Activated CD4-positive, alpha-beta T cell treated with anti-CD3 and anti-CD28 coated beads for 36 hours (primary cell): ENCODE measurements at regions not wholly inside any gene's neighbourhood (a gene's known extent, or its start where the extent isn't known, plus 50 kb on each side); places are given as distances from the start of the nearest gene placed in this dataset.

Experiments
- ATAC-seq: fragments of 200-7000 bp; cut with Tn5 transposase; one replicate; pipeline ENCODE4 v1.10.0; 2021; ENCODE audit warnings: mild to moderate bottlenecking, moderate library complexity
- CTCF ChIA-PET: fragments of 350-600 bp; sonication (Branson Sonifier 250); formaldehyde crosslinking; loops from one replicate; lab custom pipeline; 2021; ENCODE audit warnings: antibody characterized with exemption; lab: Charles Lee
- POLR2A ChIA-PET: fragments of 350-600 bp; sonication (Branson Sonifier 250); formaldehyde crosslinking; loops from one replicate; lab custom pipeline; 2021; ENCODE audit warnings: antibody characterized with exemption, inconsistent platforms; lab: Charles Lee
- DNase-seq: peaks from one replicate; pipeline ENCODE4 v3.0.0-alpha.2; 2020
- H3K27ac Mint-ChIP-seq: one replicate; pipeline ENCODE4 v1.8.0; 2021; ENCODE audit warnings: mixed read lengths
- H3K27me3 Mint-ChIP-seq: one replicate; pipeline ENCODE4 v1.8.0; 2021; ENCODE audit warnings: mixed read lengths
- H3K36me3 Mint-ChIP-seq: one replicate; pipeline ENCODE4 v1.8.0; 2021; ENCODE audit warnings: low read depth, mixed read lengths
- H3K4me1 Mint-ChIP-seq: one replicate; pipeline ENCODE4 v1.8.0; 2021; ENCODE audit warnings: mixed read lengths
- H3K4me3 Mint-ChIP-seq: one replicate; pipeline ENCODE4 v1.8.0; 2021; ENCODE audit warnings: mild to moderate bottlenecking, moderate library complexity, mixed read lengths
- H3K9me3 Mint-ChIP-seq: one replicate; pipeline ENCODE4 v1.8.0; 2021; ENCODE audit warnings: low read depth, mixed read lengths
- intact Hi-C, 2 experiments: fragments of 100-400 bp; cut with DNase I in 1 of 2; cut with micrococcal nuclease in 1 of 2; formaldehyde crosslinking; loops; one replicate each; pipeline versions ENCODE4 v1.14.2 to v1.15.1; 2022 to 2024; cut with DNase I, micrococcal nuclease

DNA sequence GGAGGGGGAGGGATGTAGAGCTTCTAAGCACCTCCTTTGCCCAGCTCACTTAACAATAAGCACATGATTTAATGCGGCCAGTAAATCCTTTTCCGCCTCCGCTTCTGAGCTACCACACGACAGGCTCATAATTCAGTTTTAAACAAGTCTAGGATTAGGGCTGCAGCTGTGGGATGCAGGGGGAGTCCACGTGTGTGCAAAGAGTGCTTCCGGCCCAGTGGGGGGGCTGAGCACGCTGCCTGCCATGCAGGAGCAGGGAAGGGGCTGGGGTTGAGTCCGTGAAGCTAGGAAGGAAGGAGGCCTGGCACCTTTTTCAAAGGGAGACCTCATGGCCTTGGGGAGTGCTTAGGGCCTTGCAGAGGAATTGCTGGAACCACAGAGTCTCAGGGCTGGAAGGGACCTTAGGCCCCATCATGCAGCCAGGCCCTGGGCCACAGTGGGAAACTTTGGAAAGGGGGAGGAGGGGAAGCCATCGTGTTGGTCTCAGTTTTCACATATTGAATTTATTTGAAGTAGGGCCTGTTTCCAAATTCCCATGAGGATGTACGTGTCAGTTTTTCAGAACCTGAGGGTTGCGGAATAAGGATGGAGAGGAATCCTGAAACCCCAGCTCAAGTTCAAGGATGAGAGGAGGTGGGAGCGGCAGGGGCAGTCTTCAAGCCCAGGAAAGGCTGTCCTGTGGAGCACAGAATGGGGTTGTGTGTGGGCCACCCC is 96.1 kb downstream of the VEGFA start:
- H3K27me3 Mint-ChIP-seq: peaks cover 2% of the 10 kb centered on the region
- H3K4me3 Mint-ChIP-seq: no peak overlapping the region
- no peak overlapping the region for H3K27ac Mint-ChIP-seq
- no peak for DNase-seq
- POLR2A ChIA-PET: no interaction called here
- ATAC-seq: no peak
- intact Hi-C loops: no loop called here
- H3K9me3 Mint-ChIP-seq: no peaks in the 10 kb centered on the region
- H3K36me3 Mint-ChIP-seq: no peaks in the 10 kb centered on the region
- no peaks in the 10 kb centered on the region for H3K4me1 Mint-ChIP-seq
- CTCF ChIA-PET: interaction anchor here (0.6 to 0.8 kb wide), 5 partner anchors 8 to 459 kb away, joined by 3 to 4 read pairs (median 3); no protein-coding TSS in a partner anchor

DNA sequence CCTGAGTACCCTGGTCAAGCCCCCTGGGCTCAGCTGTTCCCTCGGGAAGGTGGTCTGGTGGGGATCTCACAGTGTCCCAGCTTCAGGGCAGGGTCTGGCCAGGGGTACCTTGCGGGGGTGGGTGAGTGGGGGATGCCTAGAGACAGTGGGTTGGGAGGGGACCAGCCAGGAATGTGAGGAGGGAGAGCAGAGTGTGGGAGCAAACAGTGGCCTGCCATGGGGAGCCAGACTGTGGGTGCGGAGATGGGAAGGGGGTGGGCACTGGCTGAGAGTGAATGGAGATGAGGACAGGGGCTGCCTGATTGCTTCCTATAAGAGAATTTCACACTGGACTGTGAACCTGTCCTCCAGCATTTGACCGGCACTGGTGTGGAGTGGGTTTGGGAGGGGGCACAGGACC is 95.1 kb downstream of the VEGFA start:
- Mint-ChIP-seq H3K27ac (no peak overlapping the region), H3K9me3 (no peaks in the 10 kb centered on the region), H3K36me3 (no peaks in the 10 kb centered on the region), H3K4me1 (no peaks in the 10 kb centered on the region), H3K27me3 (peaks cover 2% of the 10 kb centered on the region), H3K4me3 (no peak overlapping the region)
- ATAC-seq: no peak
- intact Hi-C loops: no loop called here
- CTCF ChIA-PET: interaction anchor here (0.6 to 0.7 kb wide), 3 partner anchors 16 to 460 kb away, joined by 3 read pairs; no protein-coding TSS in a partner anchor
- DNase-seq: no peak
- POLR2A ChIA-PET: no interaction called here

DNA sequence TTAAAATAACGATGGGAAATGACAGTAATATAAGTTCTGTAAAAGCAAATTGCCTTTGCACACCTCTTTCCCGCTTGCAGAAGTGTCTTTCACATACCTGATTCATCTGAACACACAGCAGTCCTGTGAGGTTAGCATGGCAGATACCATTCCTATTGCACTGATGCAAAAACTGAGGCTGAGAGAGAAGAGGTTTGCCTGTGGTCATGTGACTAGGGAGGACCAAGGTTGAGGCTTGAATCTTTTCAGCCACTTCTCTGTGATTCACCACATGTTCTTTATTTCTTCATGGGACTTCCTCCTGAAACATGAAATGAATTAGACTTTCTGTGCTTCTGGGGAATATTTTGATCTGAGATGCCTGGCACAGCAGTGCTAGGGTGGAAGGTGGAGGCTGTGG is 92.9 kb downstream of the VEGFA start:
- CTCF ChIA-PET: no interaction called here
- H3K4me1 Mint-ChIP-seq: no peaks in the 10 kb centered on the region
- no peaks in the 10 kb centered on the region for H3K9me3 Mint-ChIP-seq
- intact Hi-C loops: no loop called here
- no peaks in the 10 kb centered on the region for H3K36me3 Mint-ChIP-seq
- ATAC-seq: no peak
- no peak overlapping the region for H3K27ac Mint-ChIP-seq
- POLR2A ChIA-PET: no interaction called here
- H3K27me3 Mint-ChIP-seq: peaks cover 2% of the 10 kb centered on the region
- DNase-seq: no peak
- no peak overlapping the region for H3K4me3 Mint-ChIP-seq

GRCh38 chr6:43861212-43861894 is 91.3 kb downstream of the VEGFA start:
- Mint-ChIP-seq H3K9me3 (no peaks in the 10 kb centered on the region), H3K4me3 (no peak overlapping the region), H3K36me3 (no peaks in the 10 kb centered on the region), H3K27ac (no peak overlapping the region), H3K27me3 (peaks cover 2% of the 10 kb centered on the region), H3K4me1 (no peaks in the 10 kb centered on the region)
- DNase-seq (no peak), ATAC-seq (no peak)
- ChIA-PET POLR2A (no interaction called here), CTCF (interaction anchor here (0.6 kb wide), 1 partner anchor 219 kb away, joined by 3 read pairs; no protein-coding TSS in a partner anchor)
- intact Hi-C loops: no loop called here

DNA sequence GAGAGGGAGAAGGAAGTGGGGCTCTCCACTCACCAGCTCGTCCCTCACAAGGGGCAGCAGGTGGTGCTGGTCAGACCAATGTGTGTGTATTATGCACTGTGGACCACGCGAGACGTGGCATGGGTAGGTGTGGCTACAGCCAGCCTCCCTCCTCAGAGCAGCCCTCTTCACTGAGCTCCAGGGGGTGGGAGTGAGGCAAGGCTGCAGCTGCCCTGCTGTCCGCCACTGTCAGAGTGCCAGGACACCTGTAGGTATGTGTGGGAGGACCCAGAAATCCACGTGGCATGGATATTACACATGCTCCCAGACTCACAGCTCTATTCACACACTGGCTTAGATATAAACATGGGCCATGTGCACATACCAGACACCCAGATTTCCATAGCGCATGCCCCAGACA is 90.3 kb downstream of the VEGFA start:
- H3K9me3 Mint-ChIP-seq: no peaks in the 10 kb centered on the region
- peaks cover 2% of the 10 kb centered on the region for H3K27me3 Mint-ChIP-seq
- ChIA-PET POLR2A (no interaction called here), CTCF (no interaction called here)
- no peaks in the 10 kb centered on the region for H3K36me3 Mint-ChIP-seq
- DNase-seq: no peak
- intact Hi-C loops: no loop called here
- no peak overlapping the region for H3K4me3 Mint-ChIP-seq
- ATAC-seq: no peak
- no peak overlapping the region for H3K27ac Mint-ChIP-seq
- no peaks in the 10 kb centered on the region for H3K4me1 Mint-ChIP-seq

DNA sequence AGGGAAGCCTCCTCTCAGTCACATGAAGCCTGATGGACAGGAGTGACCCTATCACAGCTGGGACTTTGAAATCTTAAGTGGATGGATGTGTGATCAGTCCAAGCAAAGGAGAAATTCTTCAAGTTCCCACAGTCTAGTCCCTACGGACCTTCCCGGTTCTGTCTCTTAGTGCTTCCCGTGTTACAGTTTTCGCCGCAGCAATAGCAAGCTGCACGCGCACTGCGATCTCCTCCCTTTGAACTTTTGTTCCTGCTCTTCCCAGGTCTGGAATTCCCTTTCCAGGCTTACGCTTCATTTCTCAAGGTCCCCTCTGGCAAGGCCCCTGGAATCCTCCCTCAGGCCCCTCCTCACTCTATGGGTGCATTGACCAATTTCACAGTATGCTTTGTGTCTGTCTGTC is 89.2 kb downstream of the VEGFA start:
- no peaks in the 10 kb centered on the region for H3K4me1 Mint-ChIP-seq
- ChIA-PET CTCF (interaction anchor here (0.8 kb wide), 1 partner anchor 198 kb away, joined by 3 read pairs; no protein-coding TSS in a partner anchor), POLR2A (no interaction called here)
- no peaks in the 10 kb centered on the region for H3K27me3 Mint-ChIP-seq
- ATAC-seq (no peak), DNase-seq (no peak)
- H3K27ac Mint-ChIP-seq: no peak overlapping the region
- no peak overlapping the region for H3K4me3 Mint-ChIP-seq
- H3K36me3 Mint-ChIP-seq: no peaks in the 10 kb centered on the region
- intact Hi-C loops: no loop called here
- H3K9me3 Mint-ChIP-seq: no peaks in the 10 kb centered on the region

GRCh38 chr6:43858161-43859153 is 88.4 kb downstream of the VEGFA start:
- ChIA-PET CTCF (interaction anchor here (0.8 kb wide), 1 partner anchor 199 kb away, joined by 3 read pairs; no protein-coding TSS in a partner anchor), POLR2A (no interaction called here)
- ATAC-seq: no peak
- Mint-ChIP-seq H3K27me3 (no peaks in the 10 kb centered on the region), H3K4me1 (no peaks in the 10 kb centered on the region), H3K9me3 (no peaks in the 10 kb centered on the region), H3K27ac (no peak overlapping the region), H3K36me3 (no peaks in the 10 kb centered on the region), H3K4me3 (no peak overlapping the region)
- DNase-seq: no peak
- intact Hi-C loops: no loop called here

DNA sequence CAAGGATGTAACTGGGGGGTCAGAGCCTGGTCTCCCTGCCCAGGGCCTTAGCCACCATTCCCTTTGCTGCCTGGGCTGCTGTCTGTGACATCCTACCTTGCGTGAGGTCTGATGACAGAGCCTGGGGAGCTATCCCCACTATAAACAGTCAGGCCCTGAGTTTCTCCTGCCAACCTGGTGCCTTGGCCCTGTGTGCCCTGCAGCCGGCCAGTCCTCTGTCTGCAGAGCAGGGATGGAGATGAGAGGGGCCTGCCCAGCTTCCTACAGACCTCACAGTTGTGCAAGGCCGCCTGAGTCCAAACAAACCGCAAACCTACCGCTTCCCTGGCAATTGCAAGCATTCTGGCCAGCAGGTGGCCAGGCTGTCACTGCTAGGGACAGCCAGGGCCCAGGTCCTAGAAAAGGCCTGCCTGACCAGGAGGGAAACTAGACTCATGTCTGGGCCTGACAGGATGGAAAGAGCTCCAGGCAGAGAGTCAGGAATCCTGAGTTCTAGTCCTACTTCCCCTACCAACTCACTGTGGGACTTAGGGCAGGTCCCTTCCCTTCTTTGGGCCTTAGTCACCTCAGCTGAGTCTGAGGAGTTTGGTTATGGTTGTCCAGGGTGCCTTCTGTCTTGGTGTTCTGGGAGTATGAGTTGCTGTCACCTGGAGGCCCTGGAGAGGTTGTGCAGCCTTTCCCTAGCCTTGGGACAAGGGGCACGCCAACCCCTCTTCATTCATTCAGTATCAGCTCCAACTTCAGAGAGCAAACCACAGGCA is 86.2 kb downstream of the VEGFA start:
- H3K9me3 Mint-ChIP-seq: no peaks in the 10 kb centered on the region
- H3K27me3 Mint-ChIP-seq: no peaks in the 10 kb centered on the region
- no peaks in the 10 kb centered on the region for H3K36me3 Mint-ChIP-seq
- ATAC-seq (no peak), DNase-seq (no peak)
- intact Hi-C loops: no loop called here
- no peak overlapping the region for H3K4me3 Mint-ChIP-seq
- no peak overlapping the region for H3K27ac Mint-ChIP-seq
- H3K4me1 Mint-ChIP-seq: no peaks in the 10 kb centered on the region
- POLR2A ChIA-PET: interaction anchor here (0.5 to 0.7 kb wide), 2 partner anchors 31 to 188 kb away, joined by 3 to 5 read pairs; no protein-coding TSS in a partner anchor
- CTCF ChIA-PET: interaction anchor here (0.6 to 1.0 kb wide), 3 partner anchors 11 to 82 kb away, joined by 3 read pairs; no protein-coding TSS in a partner anchor

DNA sequence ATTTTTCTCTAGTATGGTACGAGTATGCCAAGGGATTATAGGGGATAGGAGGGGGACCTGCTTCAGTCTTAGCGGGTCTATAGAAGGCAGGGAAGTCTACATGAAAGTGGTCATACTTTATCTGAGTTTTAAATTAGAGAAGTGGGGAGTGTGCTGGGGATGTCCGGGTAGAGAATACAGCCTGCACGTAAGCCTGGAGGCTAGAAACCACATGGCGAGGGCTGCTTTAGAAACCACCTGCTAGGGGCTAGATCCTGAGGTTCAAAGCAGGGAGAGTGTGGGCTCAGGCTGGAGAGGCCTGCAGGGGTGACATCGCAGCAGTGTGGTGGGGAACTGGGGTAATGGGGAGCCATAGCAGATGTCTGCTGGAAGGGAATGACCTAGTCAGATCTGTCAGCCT is 85.2 kb downstream of the VEGFA start:
- CTCF ChIA-PET: interaction anchor here (0.6 to 1.0 kb wide), 2 partner anchors 10 to 14 kb away, joined by 3 read pairs; no protein-coding TSS in a partner anchor
- Mint-ChIP-seq H3K4me1 (no peaks in the 10 kb centered on the region), H3K36me3 (no peaks in the 10 kb centered on the region), H3K27ac (no peak overlapping the region), H3K4me3 (no peak overlapping the region), H3K9me3 (no peaks in the 10 kb centered on the region), H3K27me3 (no peaks in the 10 kb centered on the region)
- intact Hi-C loops: no loop called here
- DNase-seq: no peak
- POLR2A ChIA-PET: no interaction called here
- ATAC-seq: no peak

DNA sequence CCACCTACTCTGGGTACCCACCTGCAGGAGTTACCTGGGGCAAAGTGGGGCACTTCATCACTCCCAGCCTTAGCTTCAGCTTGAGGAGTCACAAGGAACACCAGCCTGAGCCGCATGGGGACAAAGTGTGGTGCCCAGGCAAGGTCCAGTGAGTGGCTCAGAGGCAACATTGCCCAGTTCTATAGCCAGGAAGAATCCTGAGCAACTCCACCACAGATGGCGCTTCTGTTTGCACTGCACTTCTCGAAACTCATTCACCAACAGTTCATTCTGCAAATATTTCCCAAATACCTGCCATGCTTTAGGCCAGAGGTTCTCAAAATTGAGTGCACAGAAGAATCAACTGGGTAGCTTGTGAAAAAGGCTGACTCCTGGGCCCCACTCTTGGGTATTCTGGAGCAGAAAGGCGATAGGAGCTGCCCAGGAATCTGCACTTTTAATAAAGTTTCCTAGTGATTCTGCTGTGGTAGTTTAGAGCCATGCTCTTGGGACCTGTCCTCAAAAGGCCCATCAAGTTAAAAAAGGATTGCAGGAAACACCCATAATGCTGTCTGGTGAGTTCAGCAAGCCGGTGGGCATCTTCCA is 83.1 kb downstream of the VEGFA start:
- intact Hi-C loops: loop anchor here in 1 of 2 experiments (2.0 kb wide), 1 partner anchor 44 kb away; no protein-coding TSS in a partner anchor
- no peak overlapping the region for H3K4me3 Mint-ChIP-seq
- ChIA-PET CTCF (no interaction called here), POLR2A (no interaction called here)
- no peaks in the 10 kb centered on the region for H3K4me1 Mint-ChIP-seq
- DNase-seq (no peak), ATAC-seq (no peak)
- no peaks in the 10 kb centered on the region for H3K9me3 Mint-ChIP-seq
- no peak overlapping the region for H3K27ac Mint-ChIP-seq
- H3K27me3 Mint-ChIP-seq: no peaks in the 10 kb centered on the region
- H3K36me3 Mint-ChIP-seq: no peaks in the 10 kb centered on the region
